HG03558 (cell line): ENCODE measurements at regions not wholly inside any gene's neighbourhood (a gene's known extent, or its start where the extent isn't known, plus 50 kb on each side); places are given as distances from the start of the nearest gene placed in this dataset.
"Not testable (repeated sequence)": the region's sequence is repeated elsewhere in the genome, so short reads cannot be mapped to it uniquely, and the experiment has no call there.

Source experiments
- ATAC-seq: cut with Tn5 transposase; IDR thresholded peaks from one replicate; pipeline ENCODE4 v1.9.1; 2021; ENCODE audit warnings: moderate number of reproducible peaks; ENCODE audit not compliant: unreplicated experiment; ENCODE audit errors: extremely low read depth

DNA sequence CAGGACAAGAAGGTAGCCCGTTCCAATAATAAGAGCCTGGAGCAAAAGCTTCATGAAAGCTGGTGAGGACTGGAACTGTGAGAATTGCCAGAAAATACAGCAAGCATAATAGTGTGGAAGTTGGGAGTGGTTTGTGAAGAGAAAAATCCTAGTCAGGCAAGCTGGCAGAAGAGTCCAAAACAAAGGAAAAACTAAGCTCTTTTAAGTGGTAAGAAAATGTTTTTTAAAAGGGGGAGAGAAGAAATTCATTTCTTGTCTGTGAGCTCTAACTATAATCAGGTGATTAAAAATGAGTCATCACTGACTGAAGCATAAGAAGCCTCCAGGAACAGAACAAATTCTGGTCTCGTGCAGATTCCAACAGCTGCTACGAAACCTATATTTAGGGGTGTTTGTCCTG, 102.6 kb downstream of the CAAP1 start:
- ATAC-seq: no peak

DNA sequence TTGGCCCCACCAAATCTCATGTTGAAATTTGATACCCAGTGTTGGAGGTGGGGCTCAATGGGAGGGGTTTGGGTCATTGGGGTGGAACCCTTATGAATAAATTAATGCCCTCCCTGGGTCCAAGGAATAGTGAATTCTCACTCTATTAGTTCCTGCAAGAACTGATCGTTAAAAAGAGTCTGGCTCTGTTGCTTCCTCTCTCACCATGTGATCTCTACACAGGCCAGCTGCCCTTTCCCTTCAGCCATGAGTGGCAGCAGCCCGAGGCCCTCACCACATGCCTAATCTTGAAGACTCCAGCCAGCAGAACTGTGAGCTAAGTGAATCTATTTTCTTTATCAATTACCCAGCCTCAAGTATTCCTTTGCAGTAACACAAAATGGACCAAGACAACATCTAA, 106.0 kb downstream of the CAAP1 start:
- ATAC-seq: no peak

DNA sequence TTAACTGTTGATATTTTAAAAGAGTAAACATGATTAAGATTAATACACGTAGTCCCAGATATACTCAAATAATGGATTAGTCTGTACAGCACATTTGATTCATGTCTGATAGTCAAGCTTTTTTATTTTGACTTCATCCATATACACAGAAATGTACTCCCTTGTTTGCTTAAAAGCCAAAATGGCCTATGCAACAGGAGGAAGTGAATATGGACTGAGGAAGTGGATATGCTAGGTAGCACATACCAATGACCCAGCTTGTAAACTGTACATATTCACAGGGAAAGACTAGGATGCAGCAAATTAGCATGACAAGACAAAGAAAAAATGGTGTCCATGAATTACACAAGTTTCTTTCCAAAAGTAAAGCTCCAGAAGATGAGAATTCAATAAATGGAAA, 109.7 kb downstream of the CAAP1 start:
- ATAC-seq: no peak

DNA sequence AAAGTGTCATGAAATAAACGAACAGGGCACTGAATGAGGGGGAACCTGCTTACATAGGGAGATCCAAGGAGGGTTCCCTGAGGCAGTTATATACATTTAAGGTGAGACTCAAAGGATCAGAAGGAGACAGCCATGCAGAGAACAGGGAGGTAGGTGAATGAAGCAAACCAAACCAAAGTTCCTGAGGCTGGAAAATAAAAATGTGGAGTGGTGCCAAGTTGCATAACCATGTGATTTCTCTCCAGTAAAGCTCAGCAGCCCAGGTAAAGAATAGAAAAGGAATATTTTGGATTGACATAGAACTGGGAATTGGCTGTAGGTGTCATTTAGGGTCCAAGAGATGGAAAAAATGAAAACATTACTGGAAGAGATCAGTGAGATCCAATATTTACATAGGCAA, 110.7 kb downstream of the CAAP1 start:
- no peak for ATAC-seq

DNA sequence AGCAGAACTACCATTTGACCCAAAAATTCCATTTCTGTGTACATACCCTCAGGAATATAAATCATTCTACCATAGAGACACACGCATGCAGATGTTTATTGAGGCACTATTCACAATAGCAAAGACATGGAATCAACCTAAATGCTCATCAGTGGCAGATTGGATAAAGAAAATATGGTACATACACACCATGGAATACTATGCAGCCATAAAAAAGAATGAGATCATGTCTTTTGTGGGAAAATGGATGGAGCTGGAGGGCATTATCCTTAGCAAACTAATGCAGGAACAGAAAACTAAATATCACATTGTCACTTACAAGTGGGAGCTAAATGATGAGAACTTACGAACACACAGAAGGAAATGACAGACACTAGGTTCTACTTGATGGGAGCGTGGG, 112.3 kb downstream of the CAAP1 start:
- ATAC-seq: not testable (repeated sequence)

DNA sequence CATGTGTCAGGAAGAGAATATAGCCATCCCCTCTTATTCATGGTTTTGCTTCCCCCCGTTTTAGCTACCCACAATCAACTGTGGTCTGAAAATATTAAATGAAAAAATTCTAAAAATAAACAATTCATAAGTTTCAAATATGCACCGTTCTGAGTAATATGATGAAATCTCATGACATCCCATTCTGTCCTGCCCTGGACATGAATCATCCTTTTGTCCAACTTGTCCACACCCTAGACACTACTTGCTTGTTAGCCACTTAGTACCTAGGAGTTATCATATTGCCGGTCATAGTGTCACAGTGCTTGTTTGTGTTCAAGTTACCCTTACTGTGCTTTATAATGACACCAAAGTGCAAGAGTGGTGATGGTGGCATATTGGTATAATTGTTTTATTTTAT, 113.5 kb downstream of the CAAP1 start:
- ATAC-seq: no peak

DNA sequence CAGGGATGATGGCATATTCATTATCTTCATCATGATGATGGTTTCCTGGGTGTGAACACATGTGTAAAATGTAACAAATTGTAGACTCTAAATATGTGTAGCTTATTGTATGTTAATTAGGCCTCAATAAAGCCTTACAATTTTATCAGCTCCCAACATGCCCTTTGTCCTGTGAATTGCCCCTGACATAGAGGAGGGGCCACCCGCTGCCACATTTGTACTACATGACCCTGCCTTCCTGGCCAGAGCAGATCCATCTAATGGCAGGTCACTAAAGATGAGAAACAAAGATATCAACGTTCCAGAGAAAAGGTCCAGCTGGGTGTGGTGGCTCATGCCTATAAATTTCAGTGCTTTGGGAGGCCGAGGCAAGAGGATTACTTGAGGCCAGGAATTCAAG, 117.2 kb downstream of the CAAP1 start:
- ATAC-seq: no peak

DNA sequence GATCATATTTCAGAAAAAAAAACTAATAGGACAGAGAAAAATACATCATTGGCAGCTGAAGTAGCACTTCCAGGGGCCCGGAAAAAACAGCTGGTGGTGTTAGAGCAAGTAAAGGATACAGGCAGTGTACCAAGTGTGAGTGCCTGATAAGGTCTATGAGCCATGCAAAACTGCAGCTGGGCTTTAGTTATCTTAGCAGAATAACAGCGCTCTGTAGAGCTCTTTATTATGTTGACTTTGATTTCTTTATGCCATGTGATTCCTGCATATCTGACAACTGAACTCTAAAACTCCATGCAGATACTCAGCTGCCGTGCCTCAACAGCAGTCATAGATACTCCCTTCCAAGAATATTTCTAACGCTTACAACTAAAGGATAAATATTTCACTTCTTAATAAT, 119.5 kb downstream of the CAAP1 start:
- no peak for ATAC-seq

DNA sequence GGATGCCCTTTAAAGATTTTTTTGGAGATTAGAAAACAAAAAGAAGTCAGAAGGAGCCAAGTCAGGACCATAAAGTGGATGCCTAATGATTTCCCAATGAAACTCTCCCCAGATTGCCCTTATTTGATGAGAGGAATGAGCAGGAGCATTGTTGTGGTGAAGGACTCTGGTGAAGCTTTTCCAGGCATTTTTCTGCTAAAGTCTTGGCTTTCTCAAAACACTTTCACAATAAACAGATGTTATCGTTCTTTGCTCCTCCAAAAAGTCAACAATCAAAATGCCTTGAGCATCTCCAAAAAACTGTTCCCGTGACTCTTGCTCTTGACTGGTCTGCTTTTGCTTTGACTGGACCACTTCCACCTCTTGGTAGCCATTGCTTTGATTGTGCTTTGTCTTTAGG, 121.8 kb downstream of the CAAP1 start:
- no peak for ATAC-seq

DNA sequence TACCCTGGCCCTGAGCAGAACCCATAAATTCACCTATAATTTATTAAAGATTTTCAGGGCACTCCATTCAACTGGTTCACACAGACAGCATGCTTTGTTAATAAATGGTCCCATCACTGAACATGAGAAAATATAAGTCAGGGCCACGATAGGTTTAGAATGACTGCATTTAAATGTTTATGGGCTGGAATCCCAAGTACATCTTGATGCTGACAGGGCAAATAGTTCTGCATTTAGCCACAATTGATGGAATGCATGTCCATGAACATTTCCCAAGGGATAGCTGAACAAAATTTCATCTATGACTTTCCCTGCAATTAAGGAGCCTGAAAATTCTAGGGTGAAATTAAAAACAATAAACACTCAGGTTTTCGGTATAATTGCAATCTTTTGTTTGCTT, 124.5 kb downstream of the CAAP1 start:
- no peak for ATAC-seq

DNA sequence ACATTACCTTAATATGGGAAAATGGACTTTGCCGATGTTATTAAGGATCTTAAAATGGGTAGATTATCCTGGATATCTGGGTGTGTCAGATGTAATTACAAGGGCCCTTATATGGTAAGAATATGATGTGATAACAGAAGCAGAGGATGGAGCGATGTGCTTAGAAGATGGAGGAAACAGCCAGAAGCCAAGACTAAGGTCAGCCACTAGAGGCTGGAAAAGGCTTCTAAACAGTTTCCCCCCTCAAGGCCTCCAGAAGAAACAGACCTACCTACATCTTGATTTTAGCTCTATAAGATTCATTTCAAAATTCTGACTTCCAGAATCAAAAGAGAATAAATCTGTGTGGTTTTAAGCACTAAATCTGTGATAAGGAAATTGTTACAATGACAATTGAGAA, 131.9 kb downstream of the CAAP1 start:
- no peak for ATAC-seq

DNA sequence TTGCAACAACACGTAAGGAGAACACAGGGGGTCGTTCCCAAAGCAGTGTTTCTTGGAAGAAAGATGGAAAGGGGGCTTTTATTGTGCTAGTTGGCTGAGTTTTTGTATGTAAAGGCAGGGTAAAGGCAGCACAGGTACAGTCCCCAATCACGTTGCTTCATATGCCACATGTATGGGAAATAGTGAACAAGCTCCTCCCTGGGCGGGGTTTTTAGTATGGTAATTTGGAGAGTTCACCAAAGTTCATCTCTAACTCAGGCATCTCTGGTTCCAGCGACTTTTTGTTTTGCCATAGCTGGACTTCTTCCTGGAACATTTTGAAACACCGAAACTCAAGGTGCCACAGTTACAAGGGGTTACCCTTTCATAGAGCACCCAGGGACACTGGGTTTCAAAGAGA, 133.9 kb downstream of the CAAP1 start:
- no peak for ATAC-seq

DNA sequence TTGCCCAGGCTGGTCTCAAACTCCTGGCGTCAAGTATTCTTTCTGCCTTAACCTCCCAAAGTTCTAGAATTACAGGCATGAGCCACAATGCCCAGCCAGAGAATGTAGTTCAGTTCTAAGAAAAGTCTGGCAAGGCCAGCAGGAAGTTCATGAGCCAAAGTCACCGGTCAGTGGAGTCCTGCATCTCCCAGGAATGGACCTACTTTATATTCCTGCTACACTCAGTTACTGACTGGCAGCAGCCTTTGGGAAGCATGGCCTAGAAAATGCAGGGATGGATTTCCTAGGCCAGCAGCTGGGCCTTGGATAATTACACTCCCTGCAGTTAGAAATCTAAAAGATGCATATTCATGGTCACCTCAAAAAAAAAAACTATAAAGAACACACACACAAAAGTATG, 135.7 kb downstream of the CAAP1 start:
- ATAC-seq: no peak

DNA sequence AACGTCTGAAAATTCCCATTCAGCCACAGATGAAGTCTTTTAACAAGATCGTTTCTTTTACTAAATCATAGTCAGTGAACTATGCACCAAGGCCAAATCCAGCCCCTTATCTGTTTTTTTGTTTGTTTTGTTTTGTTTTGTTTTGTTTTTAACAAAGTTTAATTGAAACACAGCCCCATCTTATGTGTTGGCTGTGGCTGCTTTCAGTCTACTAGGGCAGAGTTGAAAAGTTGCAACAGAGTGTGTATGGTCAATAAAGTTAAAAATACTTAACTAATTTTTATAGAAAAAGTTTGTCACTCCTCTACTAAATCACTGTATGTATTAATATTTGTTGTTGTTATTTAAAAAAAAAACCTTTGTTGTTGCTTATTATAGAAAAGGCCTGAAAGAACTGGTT, 137.1 kb downstream of the CAAP1 start:
- ATAC-seq: no peak

DNA sequence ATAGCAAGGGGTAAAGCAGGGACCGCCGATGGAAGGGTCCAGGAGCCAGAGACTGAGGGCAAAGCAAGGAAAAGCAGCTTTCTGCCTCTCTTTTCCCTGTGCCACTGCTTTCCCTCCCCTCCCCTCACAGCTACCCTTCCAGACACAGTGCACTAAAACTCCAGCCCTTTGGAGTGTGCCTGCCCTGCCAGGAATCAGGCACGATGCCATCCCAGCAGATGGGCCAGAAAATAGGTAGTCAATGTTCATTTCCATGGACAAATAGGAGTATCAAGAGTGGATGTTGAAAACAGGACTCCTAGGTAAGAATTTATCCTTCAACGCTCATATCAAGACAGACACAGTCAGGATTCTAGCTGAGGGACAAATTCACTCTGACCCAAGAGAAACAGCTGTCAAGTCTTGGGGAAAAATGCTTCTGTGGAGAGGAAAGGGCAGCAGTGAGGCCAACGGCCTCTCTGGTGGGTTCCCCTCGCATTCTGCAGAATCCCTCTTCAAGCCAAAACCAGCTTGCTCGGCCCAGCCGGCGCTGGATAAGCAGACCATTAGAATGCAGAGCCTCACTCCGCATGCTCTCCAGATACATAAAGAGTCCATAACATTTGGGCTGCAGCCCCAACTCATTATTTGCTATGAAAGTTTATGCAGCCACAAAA, 138.0 kb downstream of the CAAP1 start:
- ATAC-seq: no peak

DNA sequence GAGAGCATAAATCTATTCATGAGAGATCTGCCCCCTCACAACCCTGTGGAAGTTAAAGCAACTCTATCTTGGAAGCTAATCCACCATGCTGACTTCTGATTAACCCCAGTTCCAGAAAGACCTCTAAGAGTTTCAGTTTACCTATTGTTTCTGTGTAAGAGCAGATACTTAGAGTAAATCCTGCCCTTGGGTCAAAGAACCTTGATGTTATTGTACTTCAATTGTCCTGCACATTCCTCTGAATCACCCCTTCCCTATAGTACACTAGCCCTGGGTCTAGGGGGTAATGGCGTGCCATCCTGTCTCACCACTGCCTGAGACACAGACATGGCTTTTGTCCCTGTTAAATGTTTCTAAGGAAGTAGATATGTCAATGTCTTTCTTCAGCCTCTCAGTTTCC, 138.6 kb downstream of the CAAP1 start:
- no peak for ATAC-seq

DNA sequence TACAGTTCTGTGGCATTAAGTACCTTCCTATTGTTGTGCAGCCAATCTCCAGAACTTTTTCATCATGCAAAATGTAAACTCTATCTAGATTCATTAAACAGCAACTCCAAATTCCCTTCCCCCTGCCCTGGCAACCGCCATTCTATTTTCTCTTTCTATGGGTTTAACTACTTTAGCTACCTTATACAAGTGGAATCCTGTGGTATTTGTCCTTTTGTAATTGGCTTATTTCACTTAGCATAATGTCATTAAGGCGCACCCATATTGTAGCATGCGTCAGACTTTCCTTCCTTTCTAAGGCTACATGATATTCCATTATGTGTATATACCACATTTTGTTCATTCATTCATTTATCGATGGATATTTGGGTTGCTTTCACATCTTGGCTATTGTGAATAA, 142.4 kb downstream of the CAAP1 start:
- no peak for ATAC-seq

DNA sequence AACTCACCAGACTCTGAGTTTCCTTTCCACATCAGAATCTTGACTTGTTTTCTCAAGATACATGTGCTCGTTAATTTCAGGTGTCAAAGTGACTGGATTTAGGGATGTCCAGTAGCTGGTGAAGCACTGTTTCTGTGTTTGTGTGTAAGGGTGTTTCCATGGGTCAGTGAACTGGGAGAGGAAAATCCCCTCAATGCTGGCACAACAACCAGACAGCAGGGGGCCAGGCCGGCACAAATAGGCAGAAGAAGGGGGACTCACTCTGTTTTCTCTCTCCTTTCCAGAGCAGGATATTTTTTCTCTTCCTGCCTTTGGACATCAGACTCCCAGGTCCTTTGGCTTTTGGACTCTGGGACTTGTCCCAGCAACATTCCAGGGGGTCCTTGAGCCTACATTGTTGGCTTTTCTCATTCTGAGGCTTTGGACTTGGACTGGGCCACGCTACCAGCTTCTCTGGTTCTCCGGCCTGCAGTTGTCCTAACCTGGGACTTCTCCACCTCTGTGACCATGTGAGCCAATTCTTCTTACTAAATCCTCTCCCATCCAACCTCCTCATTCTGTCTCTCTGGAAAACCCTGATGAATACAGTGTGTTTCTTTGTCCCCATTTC, 144.0 kb downstream of the CAAP1 start:
- ATAC-seq: no peak

DNA sequence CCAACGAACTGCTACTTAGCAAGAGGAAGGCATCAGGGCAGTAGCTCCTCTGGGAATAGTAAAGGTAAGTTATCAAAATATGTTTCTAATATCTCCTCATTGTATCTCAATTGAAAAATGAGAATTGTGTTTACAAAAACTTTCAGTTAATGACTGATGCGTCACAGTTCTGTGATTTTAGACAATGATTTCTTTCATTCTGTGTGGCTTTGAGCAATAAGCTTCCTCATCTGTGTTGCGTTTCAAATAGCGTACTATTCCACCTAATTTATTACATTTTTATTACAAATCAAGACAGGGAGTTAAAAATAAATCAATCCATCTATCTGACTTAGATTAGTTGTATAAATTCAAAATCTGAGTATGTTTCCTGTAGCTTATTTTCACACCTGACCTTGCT, 145.0 kb downstream of the CAAP1 start:
- ATAC-seq: no peak

DNA sequence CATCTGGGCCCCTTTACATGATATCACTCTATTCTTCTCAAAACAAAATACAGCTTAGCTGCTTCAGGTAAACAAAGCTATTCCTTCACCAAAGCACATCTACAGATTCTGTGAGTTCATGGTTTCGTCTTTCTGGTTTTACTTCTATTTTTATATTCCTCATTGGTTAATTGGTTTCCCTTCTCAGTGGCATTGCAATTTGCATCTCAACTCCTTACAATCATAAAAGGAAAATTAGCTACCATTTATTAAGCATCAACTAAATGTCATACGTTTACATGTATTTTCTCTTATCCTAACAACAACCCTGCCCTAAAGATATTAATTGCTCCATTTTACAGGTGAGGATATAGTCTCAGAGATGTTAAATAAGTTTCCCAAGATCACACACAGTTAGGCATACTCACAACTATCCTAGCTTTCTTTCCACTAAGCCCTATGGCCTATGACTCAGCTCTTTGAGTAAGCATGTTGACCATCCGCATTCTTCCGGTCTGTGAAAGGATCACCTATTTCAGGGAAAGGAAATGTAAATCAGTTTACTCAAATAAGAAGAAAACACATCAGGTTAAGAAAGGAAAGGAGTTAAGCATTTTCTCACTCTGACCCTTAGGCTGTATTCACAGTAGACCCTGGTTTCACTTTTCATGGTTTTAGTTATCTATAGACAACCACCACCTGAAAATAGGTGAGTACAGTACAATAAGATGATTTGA, 146.1 kb downstream of the CAAP1 start:
- ATAC-seq: peak; percentile 85

DNA sequence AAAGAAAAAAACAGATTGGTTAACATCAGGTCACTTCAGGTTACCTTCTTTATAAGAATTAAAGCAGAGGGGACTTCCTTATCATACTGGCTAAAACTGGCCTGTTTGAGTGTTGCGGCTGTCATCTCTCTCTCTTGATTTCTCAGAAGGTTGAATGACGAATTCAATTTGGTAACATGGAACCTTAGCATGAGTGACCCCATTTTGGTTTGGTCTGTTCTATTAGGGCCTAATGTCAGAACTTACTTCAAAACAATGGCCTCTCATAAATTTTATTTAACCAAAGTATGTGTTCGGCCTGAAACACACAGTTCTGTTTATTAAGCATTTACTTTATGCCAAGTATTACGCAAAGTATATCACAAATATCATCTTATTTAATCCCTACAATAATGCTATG, 147.5 kb downstream of the CAAP1 start:
- ATAC-seq: no peak
